H1 (cell line): ENCODE measurements at regions not wholly inside any gene's neighbourhood (a gene's known extent, or its start where the extent isn't known, plus 50 kb on each side); places are given as distances from the start of the nearest gene placed in this dataset.

Experiments used
- CTCF ChIA-PET: fragments of 300-600 bp; sonication (Branson Sonifier 250); formaldehyde crosslinking; loops from one replicate; lab custom pipeline; 2021; ENCODE audit not compliant: partially characterized antibody; lab: Charles Lee
- POLR2A ChIA-PET: fragments of 300-600 bp; sonication (Branson Sonifier 250); formaldehyde crosslinking; loops from one replicate; lab custom pipeline; 2021; ENCODE audit warnings: inconsistent platforms; ENCODE audit not compliant: partially characterized antibody; lab: Charles Lee
- DNase-seq, 2 experiments: peaks; one replicate each; pipeline versions ENCODE4 v3.0.0 to v3.0.0-alpha.2; 2010 to 2022; ENCODE audit warnings: low spot score in 2 of 2, low read depth in 1 of 2, mixed read lengths in 1 of 2
- FAIRE-seq: peaks from 2 replicates; lab custom pipeline; 2011; peaks lifted over from hg19 to GRCh38; lab: Jason Lieb, UNC
- H2AFZ ChIP-seq: 2 replicates; pipeline ENCODE4 v1.8.1; 2012; ENCODE audit warnings: low read length, inconsistent platforms
- H2AK5ac ChIP-seq: 2 replicates; pipeline ENCODE4 v1.6.1; 2013; ENCODE audit warnings: low read depth, low read length
- H2BK120ac ChIP-seq: replicated peaks from 2 replicates; pipeline ENCODE3; 2013; ENCODE audit warnings: low read depth, low read length, inconsistent platforms
- H2BK12ac ChIP-seq: 2 replicates; pipeline ENCODE4 v1.6.1; 2013; ENCODE audit warnings: low read depth, low read length
- H2BK15ac ChIP-seq: 2 replicates; pipeline ENCODE4 v1.6.1; 2013; ENCODE audit warnings: low read length
- H2BK20ac ChIP-seq: 2 replicates; pipeline ENCODE4 v1.6.1; 2013; ENCODE audit warnings: low read length
- H2BK5ac ChIP-seq: 2 replicates; pipeline ENCODE4 v1.6.1; 2013; ENCODE audit warnings: low read depth, low read length
- H3K14ac ChIP-seq: 2 replicates; pipeline ENCODE4 v1.6.1; 2013; ENCODE audit warnings: inconsistent platforms; ENCODE audit not compliant: insufficient read length
- H3K18ac ChIP-seq: 2 replicates; pipeline ENCODE4 v1.6.1; 2013; ENCODE audit warnings: low read length; ENCODE audit errors: extremely low read depth
- H3K23ac ChIP-seq: 2 replicates; pipeline ENCODE4 v1.6.1; 2013; ENCODE audit warnings: inconsistent platforms; ENCODE audit not compliant: insufficient read length
- H3K23me2 ChIP-seq: 2 replicates; pipeline ENCODE4 v1.6.1; 2013; ENCODE audit warnings: low read depth, low read length
- H3K27ac ChIP-seq: 2 replicates; pipeline ENCODE4 v1.6.1; 2011; ENCODE audit warnings: low read depth, low read length, inconsistent platforms
- H3K27me3 ChIP-seq, 4 experiments: replicated peaks in 1 of 4; 1 replicate in 1 of 4; 2 replicates in 3 of 4; pipeline versions ENCODE4 v1.6.1 to v1.8.1; 2011 to 2013; ENCODE audit warnings: low read length in 3 of 4, mild to moderate bottlenecking in 3 of 4, inconsistent platforms in 2 of 4, mixed read lengths in 2 of 4, moderate library complexity in 1 of 4; ENCODE audit not compliant: control insufficient read depth in 3 of 4, insufficient read depth in 3 of 4; ENCODE audit errors: extremely low read depth in 1 of 4
- H3K36me3 ChIP-seq, 4 experiments: 2 replicates each; pipeline versions ENCODE4 v1.6.1 to v1.8.1; 2011 to 2013; ENCODE audit warnings: mild to moderate bottlenecking in 4 of 4, low read length in 3 of 4, moderate library complexity in 2 of 4, control low read depth in 1 of 4, inconsistent platforms in 1 of 4; ENCODE audit not compliant: insufficient read depth in 4 of 4, control insufficient read depth in 2 of 4
- H3K4ac ChIP-seq: replicated peaks from 2 replicates; pipeline ENCODE3; 2013; ENCODE audit warnings: low read length, low read depth, mixed read lengths, inconsistent platforms; ENCODE audit not compliant: insufficient read length
- H3K4me1 ChIP-seq, 4 experiments: replicated peaks in 1 of 4; 1 replicate in 1 of 4; 2 replicates in 3 of 4; pipeline versions ENCODE4 v1.6.1 to v1.8.1; 2011 to 2013; ENCODE audit warnings: low read length in 3 of 4, inconsistent platforms in 2 of 4, mixed read lengths in 1 of 4; ENCODE audit not compliant: insufficient read depth in 4 of 4, control insufficient read depth in 3 of 4
- H3K4me2 ChIP-seq, 2 experiments: 2 replicates each; pipeline versions ENCODE4 v1.6.1 to v1.8.1; 2011 to 2013; ENCODE audit warnings: low read depth in 2 of 2, low read length in 2 of 2, control low read depth in 1 of 2, inconsistent platforms in 1 of 2, mild to moderate bottlenecking in 1 of 2; ENCODE audit not compliant: insufficient read depth in 1 of 2
- H3K4me3 ChIP-seq, 4 experiments: fragments of 200-600, 300-600 bp in 1 of 4; sonication (generic), shearing (Covaris generic), sonication (Bioruptor Twin) in 1 of 4; 2 replicates each; pipeline versions ENCODE4 v1.5.1 to v1.8.1; 2011 to 2016; ENCODE audit warnings: low read length in 4 of 4, low read depth in 3 of 4, control low read depth in 2 of 4, inconsistent platforms in 2 of 4, mild to moderate bottlenecking in 2 of 4, mixed read lengths in 1 of 4, moderate library complexity in 1 of 4; ENCODE audit not compliant: insufficient read depth in 2 of 4; ENCODE audit errors: extremely low read depth in 1 of 4
- H3K56ac ChIP-seq: replicated peaks from 2 replicates; pipeline ENCODE3; 2013; ENCODE audit warnings: low read depth, mild to moderate bottlenecking, mixed read lengths, low read length, inconsistent platforms; ENCODE audit not compliant: insufficient read length
- H3K79me1 ChIP-seq: 2 replicates; pipeline ENCODE4 v1.6.1; 2013; ENCODE audit warnings: low read depth, low read length, control low read depth
- H3K79me2 ChIP-seq, 2 experiments: 2 replicates each; pipeline versions ENCODE4 v1.6.1 to v1.8.1; 2012 to 2013; ENCODE audit warnings: low read length in 2 of 2, mild to moderate bottlenecking in 2 of 2, inconsistent platforms in 1 of 2; ENCODE audit not compliant: insufficient read depth in 2 of 2, control insufficient read depth in 1 of 2
- H3K9ac ChIP-seq, 4 experiments: replicated peaks in 1 of 4; 1 replicate in 1 of 4; 2 replicates in 3 of 4; pipeline versions ENCODE4 v1.6.1 to v1.8.1; 2011 to 2013; ENCODE audit warnings: low read depth in 3 of 4, low read length in 3 of 4, control low read depth in 2 of 4, mild to moderate bottlenecking in 2 of 4, moderate library complexity in 2 of 4, inconsistent platforms in 1 of 4; ENCODE audit errors: extremely low read depth in 1 of 4
- H3K9me3 ChIP-seq, 2 experiments: 2 replicates each; pipeline versions ENCODE4 v1.6.1 to v1.8.1; 2012 to 2013; ENCODE audit warnings: mild to moderate bottlenecking in 2 of 2, moderate library complexity in 2 of 2, control low read depth in 1 of 2, inconsistent platforms in 1 of 2, low read depth in 1 of 2, low read length in 1 of 2, mixed read lengths in 1 of 2; ENCODE audit not compliant: insufficient read depth in 2 of 2
- H4K20me1 ChIP-seq, 2 experiments: replicated peaks in 1 of 2; 2 replicates each; pipeline versions ENCODE3 to v1.8.1; 2011 to 2013; ENCODE audit warnings: inconsistent platforms in 2 of 2, low read length in 2 of 2, mild to moderate bottlenecking in 1 of 2; ENCODE audit not compliant: insufficient read depth in 2 of 2, control insufficient read depth in 1 of 2
- H4K5ac ChIP-seq: 2 replicates; pipeline ENCODE4 v1.6.1; 2013; ENCODE audit warnings: low read length, low read depth, mixed read lengths, inconsistent platforms; ENCODE audit not compliant: insufficient read length
- H4K8ac ChIP-seq: 2 replicates; pipeline ENCODE4 v1.8.0; 2013; ENCODE audit warnings: mild to moderate bottlenecking, moderate library complexity, low read length, inconsistent platforms; ENCODE audit not compliant: insufficient read depth; ENCODE audit errors: extremely low read depth
- H4K91ac ChIP-seq: replicated peaks from 2 replicates; pipeline ENCODE3; 2013; ENCODE audit warnings: low read length, mixed read lengths, inconsistent platforms; ENCODE audit not compliant: insufficient read length
- BCL11A ChIP-seq, 2 experiments: IDR thresholded peaks; one replicate each; pipeline ENCODE4 v1.6.1; 2011; ENCODE audit warnings: low read depth in 2 of 2, low read length in 2 of 2, mild to moderate bottlenecking in 2 of 2
- CBX5 ChIP-seq: fragments of 300-800, 300-1000 bp; sonication (generic); IDR thresholded peaks from 2 replicates; pipeline ENCODE4 v1.7.1; 2016; ENCODE audit warnings: antibody characterized with exemption, low read length, low read depth
- CEBPB ChIP-seq: IDR thresholded peaks from 2 replicates; pipeline ENCODE4 v1.6.1; 2012; ENCODE audit warnings: low read depth, low read length
- GABPA ChIP-seq: IDR thresholded peaks from 2 replicates; pipeline ENCODE4 v1.6.1; 2011; ENCODE audit warnings: mild to moderate bottlenecking, low read length, moderate library complexity, borderline replicate concordance; ENCODE audit not compliant: insufficient read depth
- JUN ChIP-seq: IDR thresholded peaks from 2 replicates; pipeline ENCODE4 v1.6.1; 2011; ENCODE audit warnings: low read depth, mild to moderate bottlenecking, improper control_type of control experiment, low read length
- NANOG ChIP-seq: IDR thresholded peaks from 2 replicates; pipeline ENCODE4 v1.6.1; 2011; ENCODE audit warnings: low read length, low read depth, mild to moderate bottlenecking, inconsistent platforms; ENCODE audit not compliant: insufficient read depth, poor library complexity, severe bottlenecking
- PHF8 ChIP-seq: fragments of 200-600 bp; sonication (generic); conservative IDR thresholded peaks from 2 replicates; pipeline ENCODE4 v1.7.1; 2012; ENCODE audit warnings: low read depth, mild to moderate bottlenecking, inconsistent platforms, low read length, moderate library complexity
- RNF2 ChIP-seq: fragments of 200-900, 300-1000 bp; sonication (generic); IDR thresholded peaks from 2 replicates; pipeline ENCODE4 v1.7.1; 2016; ENCODE audit warnings: borderline replicate concordance, low read depth, mild to moderate bottlenecking, antibody characterized with exemption, low read length; ENCODE audit not compliant: poor library complexity, severe bottlenecking; ENCODE audit errors: missing control alignments
- SIN3A ChIP-seq, 2 experiments: IDR thresholded peaks in 1 of 2; conservative IDR thresholded peaks in 1 of 2; 2 replicates each; pipeline ENCODE4 v1.6.1; 2011 to 2012; ENCODE audit warnings: low read length in 2 of 2, improper control_type of control experiment in 1 of 2, low read depth in 1 of 2, mild to moderate bottlenecking in 1 of 2
- SIX5 ChIP-seq: IDR thresholded peaks from 2 replicates; pipeline ENCODE4 v1.6.1; 2011; ENCODE audit warnings: mild to moderate bottlenecking, low read depth, low read length
- WGBS, 2 experiments: shearing (Covaris generic) in 1 of 2; methylation state at CpG; one replicate each; pipeline versions ENCODE4 v1.1.6 to v1.1.7; 2013 to 2015; ENCODE audit warnings: low lambda C conversion rate in 2 of 2, mixed read lengths in 2 of 2, inconsistent platforms in 1 of 2, low coverage in 1 of 2, missing lambda C conversion rate in 1 of 2; ENCODE audit not compliant: insufficient replicate concordance in 2 of 2, insufficient coverage in 1 of 2, insufficient read length in 1 of 2; ENCODE audit errors: extremely low coverage in 1 of 2, missing lambda C conversion rate in 1 of 2; 5-methylcytosine and 5-hydroxymethylcytosine counted together

DNA sequence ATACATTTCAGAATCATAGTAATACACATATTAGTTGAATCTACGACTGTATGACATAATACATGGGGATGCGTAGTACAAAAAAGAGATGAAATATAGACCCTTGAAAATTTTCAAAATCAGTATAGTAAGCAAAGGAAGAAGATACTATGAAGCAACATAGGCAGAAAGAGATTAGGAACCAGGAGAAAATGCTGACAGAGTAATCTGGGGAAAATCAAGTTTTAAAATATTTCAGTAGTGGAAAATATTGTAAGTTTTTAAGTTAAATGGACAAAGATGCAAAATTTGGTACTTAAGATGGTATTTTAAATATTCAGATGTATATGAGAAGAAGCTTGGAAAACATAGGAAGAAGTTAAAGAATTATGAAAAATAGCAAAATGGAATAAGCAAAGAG lies 915.6 kb upstream of the LRFN5 start:
- Histone ChIP-seq H3K27ac (no peak overlapping the region), H3K4me1 (no peaks in the 10 kb centered on the region), H3K23ac (no peak overlapping the region), H3K36me3 (no peaks in the 10 kb centered on the region), H2AK5ac (no peak overlapping the region), H3K4ac (no peak overlapping the region), H2BK15ac (no peak overlapping the region), H3K4me2 (no peak overlapping the region), H3K79me1 (no peaks in the 10 kb centered on the region), H3K9ac (no peak overlapping the region), H2BK20ac (no peak overlapping the region), H2BK12ac (no peak overlapping the region), H3K56ac (no peak overlapping the region), H4K20me1 (no peaks in the 10 kb centered on the region)
- DNase-seq, result no peak
- no peak for FAIRE-seq
- TF ChIP-seq CEBPB (no peak), GABPA (no peak), PHF8 (no peak), CBX5 (no peak), SIN3A (conservative IDR thresholded peaks at IDR 0.05 in 1 of 2, IDR thresholded peaks at IDR 0.05 in 1 of 2; ENCODE audit: low read depth in 1 of 2, low read length in 2 of 2) (no peak), BCL11A (IDR thresholded peaks at IDR 0.05; ENCODE audit: low read depth in 2 of 2, low read length in 2 of 2) (no peak), NANOG (no peak), JUN (no peak), RNF2 (no peak), SIX5 (no peak)
- TF ChIP-seq, all 59 proteins: peak for 0
- no peak overlapping the region for H3K18ac ChIP-seq
- H2BK5ac ChIP-seq, result no peak overlapping the region
- H2AFZ ChIP-seq, result no peak overlapping the region
- no peak overlapping the region for H2BK120ac ChIP-seq
- POLR2A ChIA-PET, result no interaction called here
- WGBS, 2 experiments, result 100% methylated on average over 2 of the region's 2 CpGs; no CpG with 5 or more reads in 1 of the 2 experiments
- CTCF ChIA-PET, result no interaction called here
- no peaks in the 10 kb centered on the region for H3K23me2 ChIP-seq
- H4K8ac ChIP-seq, result no peak overlapping the region
- H3K27me3 ChIP-seq, result no peaks in the 10 kb centered on the region
- no peaks in the 10 kb centered on the region for H3K9me3 ChIP-seq
- no peak overlapping the region for H4K5ac ChIP-seq
- no peak overlapping the region for H3K4me3 ChIP-seq
- H4K91ac ChIP-seq, result no peak overlapping the region
- no peaks in the 10 kb centered on the region for H3K79me2 ChIP-seq
- H3K14ac ChIP-seq, result no peak overlapping the region
